Parathyroid adenoma (tissue), 2 donors: ENCODE measurements at regions not wholly inside any gene's neighbourhood (a gene's known extent, or its start where the extent isn't known, plus 50 kb on each side); places are given as distances from the start of the nearest gene placed in this dataset.

Experiments
- H2AFZ ChIP-seq: fragments of 300-600 bp; sonication (generic); one replicate; pipeline ENCODE4 v1.7.0; 2017; ENCODE audit warnings: antibody characterized with exemption, mild to moderate bottlenecking
- H3K27ac ChIP-seq: fragments of 300-600 bp; sonication (generic); one replicate; pipeline ENCODE4 v1.7.0; 2017
- H3K27me3 ChIP-seq: fragments of 300-600 bp; sonication (generic); one replicate; pipeline ENCODE4 v1.7.0; 2017; ENCODE audit warnings: low read length; ENCODE audit not compliant: control insufficient read depth, insufficient read depth
- H3K36me3 ChIP-seq: fragments of 300-600 bp; sonication (generic); one replicate; pipeline ENCODE4 v1.7.0; 2017; ENCODE audit warnings: low read length; ENCODE audit not compliant: control insufficient read depth, insufficient read depth
- H3K4me1 ChIP-seq: fragments of 300-600 bp; sonication (generic); one replicate; pipeline ENCODE4 v1.7.0; 2017; ENCODE audit warnings: control low read depth
- H3K4me2 ChIP-seq: fragments of 300-600 bp; sonication (generic); one replicate; pipeline ENCODE4 v1.7.0; 2017; ENCODE audit warnings: low read length
- H3K4me3 ChIP-seq: fragments of 300-600 bp; sonication (generic); one replicate; pipeline ENCODE4 v1.7.0; 2017; ENCODE audit warnings: low read depth, low read length
- H3K79me2 ChIP-seq: fragments of 300-600 bp; sonication (generic); one replicate; pipeline ENCODE4 v1.7.0; 2017; ENCODE audit warnings: control low read depth
- H3K9ac ChIP-seq: fragments of 300-600 bp; sonication (generic); one replicate; pipeline ENCODE4 v1.7.0; 2017; ENCODE audit warnings: mild to moderate bottlenecking
- H3K9me3 ChIP-seq: fragments of 300-600 bp; sonication (generic); one replicate; pipeline ENCODE4 v1.7.0; 2017; ENCODE audit warnings: low read length; ENCODE audit not compliant: control insufficient read depth
- TF ChIP-seq, protein P1 (sequence below): fragments of 300-600 bp; sonication (generic); IDR thresholded peaks from one replicate; pipeline ENCODE4 v1.7.0; 2017; ENCODE audit warnings: antibody characterized with exemption, mild to moderate bottlenecking
- donor health status: primary hyperparathyroidism.

DNA sequence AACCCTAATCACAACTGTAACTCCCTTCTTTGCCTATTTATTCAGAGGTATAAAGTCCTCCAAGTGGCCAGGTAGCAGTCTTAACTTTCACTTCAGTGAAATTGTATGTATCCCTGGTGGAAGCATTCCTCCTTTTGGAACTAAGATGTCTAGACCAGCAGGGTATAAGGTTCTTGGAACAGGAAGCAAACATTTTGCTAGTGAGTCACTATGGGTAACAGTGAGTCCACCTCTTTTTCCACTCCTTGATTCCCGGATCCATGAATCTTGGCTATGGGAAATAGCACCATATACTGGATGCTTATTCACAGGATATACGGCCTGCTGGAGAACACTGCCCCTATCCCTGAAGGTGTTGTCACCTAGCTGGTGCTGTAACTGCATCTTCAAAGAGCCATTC lies 80.2 kb downstream of the KCNA5 start:
- Histone ChIP-seq H2AFZ (no peak overlapping the region), H3K36me3 (no peaks in the 10 kb centered on the region), H3K9ac (no peak overlapping the region), H3K27me3 (no peaks in the 10 kb centered on the region), H3K79me2 (no peaks in the 10 kb centered on the region), H3K4me2 (no peak overlapping the region), H3K9me3 (no peaks in the 10 kb centered on the region), H3K4me1 (no peaks in the 10 kb centered on the region), H3K4me3 (no peak overlapping the region), H3K27ac (no peak overlapping the region)
- TF ChIP-seq, protein P1, sequence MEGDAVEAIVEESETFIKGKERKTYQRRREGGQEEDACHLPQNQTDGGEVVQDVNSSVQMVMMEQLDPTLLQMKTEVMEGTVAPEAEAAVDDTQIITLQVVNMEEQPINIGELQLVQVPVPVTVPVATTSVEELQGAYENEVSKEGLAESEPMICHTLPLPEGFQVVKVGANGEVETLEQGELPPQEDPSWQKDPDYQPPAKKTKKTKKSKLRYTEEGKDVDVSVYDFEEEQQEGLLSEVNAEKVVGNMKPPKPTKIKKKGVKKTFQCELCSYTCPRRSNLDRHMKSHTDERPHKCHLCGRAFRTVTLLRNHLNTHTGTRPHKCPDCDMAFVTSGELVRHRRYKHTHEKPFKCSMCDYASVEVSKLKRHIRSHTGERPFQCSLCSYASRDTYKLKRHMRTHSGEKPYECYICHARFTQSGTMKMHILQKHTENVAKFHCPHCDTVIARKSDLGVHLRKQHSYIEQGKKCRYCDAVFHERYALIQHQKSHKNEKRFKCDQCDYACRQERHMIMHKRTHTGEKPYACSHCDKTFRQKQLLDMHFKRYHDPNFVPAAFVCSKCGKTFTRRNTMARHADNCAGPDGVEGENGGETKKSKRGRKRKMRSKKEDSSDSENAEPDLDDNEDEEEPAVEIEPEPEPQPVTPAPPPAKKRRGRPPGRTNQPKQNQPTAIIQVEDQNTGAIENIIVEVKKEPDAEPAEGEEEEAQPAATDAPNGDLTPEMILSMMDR, result no peak

DNA sequence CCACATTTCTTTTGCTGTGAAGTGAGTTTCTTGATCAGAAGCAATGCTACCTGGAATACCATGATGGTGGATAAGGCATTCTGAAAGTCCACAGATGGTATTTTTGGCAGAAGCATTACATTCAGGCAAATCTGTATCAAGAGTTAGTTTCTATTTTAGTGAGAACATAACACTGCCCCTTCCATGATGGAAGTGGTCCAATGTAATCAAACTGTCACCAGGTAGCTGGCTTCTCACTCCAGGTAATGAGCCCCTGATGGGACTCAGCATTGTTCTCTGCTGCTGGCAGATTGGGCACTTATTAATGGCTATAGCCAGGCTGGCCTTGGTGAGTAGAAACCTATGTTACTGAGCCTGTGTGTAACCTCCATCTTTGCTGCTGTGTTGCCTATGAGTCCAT lies 80.7 kb downstream of the KCNA5 start:
- Histone ChIP-seq H3K27me3 (no peaks in the 10 kb centered on the region), H3K27ac (no peak overlapping the region), H3K9me3 (no peaks in the 10 kb centered on the region), H3K4me3 (no peak overlapping the region), H3K79me2 (no peaks in the 10 kb centered on the region), H2AFZ (no peak overlapping the region), H3K9ac (no peak overlapping the region), H3K4me1 (no peaks in the 10 kb centered on the region), H3K36me3 (no peaks in the 10 kb centered on the region), H3K4me2 (no peak overlapping the region)
- TF ChIP-seq, protein P1, result no peak

DNA sequence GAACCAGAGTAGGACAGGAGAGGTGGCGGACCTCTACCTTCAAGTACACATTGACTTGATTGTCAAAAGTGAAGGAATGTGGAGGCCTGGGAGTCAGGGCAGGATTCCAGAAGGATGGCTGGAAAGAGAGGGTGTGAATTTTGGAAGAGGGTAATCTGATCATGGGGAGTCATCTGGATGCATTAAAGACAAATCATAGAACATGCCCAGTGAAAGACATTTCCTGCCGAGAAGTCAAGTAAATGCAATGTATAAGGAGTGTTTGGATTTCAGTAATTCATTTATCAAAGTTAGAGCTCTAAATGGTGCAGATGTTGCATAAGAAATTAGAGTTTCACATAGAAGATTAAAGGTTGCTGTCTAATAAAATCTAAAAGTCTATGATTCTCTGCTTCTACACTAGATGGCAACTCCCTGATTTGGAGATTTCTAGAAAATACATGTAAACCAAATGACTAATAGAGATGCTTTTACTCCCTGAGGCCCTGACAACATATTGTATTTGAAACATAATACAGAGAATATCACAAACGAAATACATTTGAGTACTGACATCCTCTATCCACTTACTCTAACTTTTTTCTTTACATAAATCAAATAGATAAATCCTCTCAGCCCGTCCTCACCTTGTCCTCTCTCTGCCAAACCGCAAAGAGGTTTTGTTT lies 91.3 kb downstream of the KCNA5 start:
- Histone ChIP-seq H3K4me2 (no peak overlapping the region), H3K4me1 (no peaks in the 10 kb centered on the region), H3K4me3 (no peak overlapping the region), H2AFZ (no peak overlapping the region), H3K9ac (no peak overlapping the region), H3K9me3 (no peaks in the 10 kb centered on the region), H3K36me3 (no peaks in the 10 kb centered on the region), H3K27ac (no peak overlapping the region), H3K79me2 (no peaks in the 10 kb centered on the region), H3K27me3 (no peaks in the 10 kb centered on the region)
- TF ChIP-seq, protein P1, result no peak

DNA sequence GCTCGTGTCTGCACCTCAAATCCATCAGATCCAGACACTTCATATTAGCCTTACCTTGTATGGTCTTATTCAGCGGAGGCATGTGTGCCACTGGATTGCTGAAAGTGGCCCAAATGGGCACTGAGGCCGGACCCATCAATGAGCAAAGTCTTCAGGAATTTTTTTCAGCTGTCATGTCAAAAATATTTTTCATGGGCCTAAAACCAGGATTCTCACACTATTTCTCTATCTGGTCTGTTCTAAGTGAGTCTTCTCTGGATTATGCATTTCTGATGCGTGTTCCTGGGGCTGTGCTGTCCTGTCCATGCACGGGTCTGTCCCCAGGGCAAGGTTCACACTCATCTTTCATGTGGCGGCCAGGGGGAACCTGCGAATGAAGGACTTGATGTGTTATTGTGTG lies 94.6 kb downstream of the KCNA5 start:
- H3K4me3 ChIP-seq, result no peak overlapping the region
- H3K9me3 ChIP-seq, result no peaks in the 10 kb centered on the region
- no peaks in the 10 kb centered on the region for H3K36me3 ChIP-seq
- H3K4me2 ChIP-seq, result no peak overlapping the region
- no peaks in the 10 kb centered on the region for H3K79me2 ChIP-seq
- H2AFZ ChIP-seq, result no peak overlapping the region
- no peaks in the 10 kb centered on the region for H3K27me3 ChIP-seq
- no peak overlapping the region for H3K9ac ChIP-seq
- H3K27ac ChIP-seq, result no peak overlapping the region
- no peaks in the 10 kb centered on the region for H3K4me1 ChIP-seq
- TF ChIP-seq, protein P1, result no peak

DNA sequence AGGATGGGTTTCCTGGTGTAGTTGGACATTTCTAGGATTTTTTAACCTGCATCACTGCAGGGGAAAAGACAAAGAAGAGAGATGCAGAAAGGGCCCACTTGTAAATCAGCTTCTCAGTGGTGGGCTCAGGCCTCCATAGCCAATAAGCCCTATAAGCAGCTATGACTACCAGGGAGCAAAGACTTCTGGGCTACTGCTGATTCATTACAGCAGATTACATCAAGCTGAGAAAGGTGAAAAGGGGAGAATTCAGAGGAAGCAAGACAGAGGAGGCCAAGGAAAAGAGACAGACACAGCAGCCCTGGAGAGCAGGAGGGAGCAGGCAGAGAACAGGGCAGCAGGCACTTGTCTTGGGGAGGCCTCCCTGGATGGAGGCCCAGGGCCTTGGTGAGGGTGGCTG lies 95.2 kb downstream of the KCNA5 start:
- no peaks in the 10 kb centered on the region for H3K36me3 ChIP-seq
- H3K4me2 ChIP-seq, result no peak overlapping the region
- H3K27ac ChIP-seq, result no peak overlapping the region
- TF ChIP-seq, protein P1, result no peak
- no peaks in the 10 kb centered on the region for H3K27me3 ChIP-seq
- H2AFZ ChIP-seq, result no peak overlapping the region
- no peak overlapping the region for H3K9ac ChIP-seq
- H3K4me1 ChIP-seq, result no peaks in the 10 kb centered on the region
- no peaks in the 10 kb centered on the region for H3K9me3 ChIP-seq
- no peak overlapping the region for H3K4me3 ChIP-seq
- H3K79me2 ChIP-seq, result no peaks in the 10 kb centered on the region
